Hematopoietic multipotent progenitor cell treated with erythropoietin and hydrocortisone succinate and interleukin-3 and kit ligand, for 6 days (in vitro differentiated cells): ENCODE measurements at regions not wholly inside any gene's neighbourhood (a gene's known extent, or its start where the extent isn't known, plus 50 kb on each side); places are given as distances from the start of the nearest gene placed in this dataset.

ENCODE experiments used
- DNase-seq: peaks from one replicate; pipeline ENCODE4 v3.0.0-alpha.2; 2015

DNA sequence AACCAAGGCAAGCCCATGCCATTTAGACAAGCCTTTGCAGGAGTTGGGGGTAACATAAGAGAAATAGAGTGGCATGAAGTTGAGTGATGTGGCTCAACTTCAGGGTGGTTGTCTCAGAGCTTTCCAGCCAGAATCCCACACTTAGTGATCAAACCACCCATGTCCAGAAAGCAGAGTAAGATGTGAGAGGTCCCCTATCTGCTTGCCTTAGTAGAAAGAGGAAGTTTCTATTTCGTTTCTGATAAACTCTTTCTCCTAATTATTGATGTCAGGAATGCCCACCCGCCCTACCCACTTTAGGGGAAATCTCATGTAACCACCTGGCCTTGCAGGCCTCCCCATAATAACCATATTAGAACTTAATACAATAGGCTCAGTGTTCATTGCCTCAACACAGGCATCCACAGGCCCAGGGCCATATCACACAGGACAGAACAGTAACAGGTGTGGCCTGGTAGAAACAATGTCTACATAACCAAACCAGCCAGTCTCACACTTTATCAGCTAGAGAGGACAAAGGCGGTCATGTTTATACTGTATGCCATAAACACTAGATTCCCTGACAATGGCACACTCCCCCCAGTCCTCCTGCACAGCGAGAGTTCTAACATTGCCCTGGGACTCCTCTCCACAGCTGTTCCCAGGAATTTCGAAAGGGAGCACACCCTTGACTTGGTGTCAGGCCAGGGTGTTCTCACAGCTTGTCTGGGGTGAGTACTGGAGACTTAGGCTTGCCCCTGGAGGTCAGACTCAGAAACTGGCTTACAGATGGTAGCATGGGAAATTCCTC, 364.4 kb downstream of the CXCL12 start:
- DNase-seq: peak; percentile 4

DNA sequence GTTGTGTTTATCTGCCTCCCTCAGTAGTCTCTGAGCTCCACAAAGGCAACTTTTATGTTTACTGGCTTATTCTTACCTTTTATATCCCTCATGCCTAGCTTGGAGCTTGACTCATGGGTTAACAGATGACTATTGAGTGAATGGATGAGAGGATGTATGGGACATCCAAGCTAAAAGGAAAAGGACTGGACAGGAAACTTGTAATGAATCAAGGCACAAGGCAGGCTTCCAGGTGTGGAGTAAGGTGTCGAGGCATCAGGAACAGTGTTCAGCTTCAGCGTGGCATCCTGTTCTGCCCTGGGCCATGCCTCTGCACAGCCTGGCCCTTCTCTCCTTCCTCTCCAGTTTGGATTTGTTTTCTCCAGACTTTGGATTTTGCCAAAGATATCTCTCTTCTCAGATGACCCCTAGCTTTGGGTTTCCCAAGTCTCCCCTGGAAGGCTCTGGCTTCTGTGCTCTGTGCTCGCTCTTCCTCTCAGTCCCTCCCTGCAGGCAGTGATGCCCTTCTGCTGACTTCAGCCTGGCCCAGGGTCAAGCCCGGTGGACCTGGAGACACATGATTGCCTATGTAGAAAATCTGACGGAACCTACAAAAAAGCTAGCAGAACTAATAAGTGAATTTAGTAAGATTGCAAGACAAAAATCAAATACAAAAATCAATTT, 367.3 kb downstream of the CXCL12 start:
- no peak for DNase-seq

DNA sequence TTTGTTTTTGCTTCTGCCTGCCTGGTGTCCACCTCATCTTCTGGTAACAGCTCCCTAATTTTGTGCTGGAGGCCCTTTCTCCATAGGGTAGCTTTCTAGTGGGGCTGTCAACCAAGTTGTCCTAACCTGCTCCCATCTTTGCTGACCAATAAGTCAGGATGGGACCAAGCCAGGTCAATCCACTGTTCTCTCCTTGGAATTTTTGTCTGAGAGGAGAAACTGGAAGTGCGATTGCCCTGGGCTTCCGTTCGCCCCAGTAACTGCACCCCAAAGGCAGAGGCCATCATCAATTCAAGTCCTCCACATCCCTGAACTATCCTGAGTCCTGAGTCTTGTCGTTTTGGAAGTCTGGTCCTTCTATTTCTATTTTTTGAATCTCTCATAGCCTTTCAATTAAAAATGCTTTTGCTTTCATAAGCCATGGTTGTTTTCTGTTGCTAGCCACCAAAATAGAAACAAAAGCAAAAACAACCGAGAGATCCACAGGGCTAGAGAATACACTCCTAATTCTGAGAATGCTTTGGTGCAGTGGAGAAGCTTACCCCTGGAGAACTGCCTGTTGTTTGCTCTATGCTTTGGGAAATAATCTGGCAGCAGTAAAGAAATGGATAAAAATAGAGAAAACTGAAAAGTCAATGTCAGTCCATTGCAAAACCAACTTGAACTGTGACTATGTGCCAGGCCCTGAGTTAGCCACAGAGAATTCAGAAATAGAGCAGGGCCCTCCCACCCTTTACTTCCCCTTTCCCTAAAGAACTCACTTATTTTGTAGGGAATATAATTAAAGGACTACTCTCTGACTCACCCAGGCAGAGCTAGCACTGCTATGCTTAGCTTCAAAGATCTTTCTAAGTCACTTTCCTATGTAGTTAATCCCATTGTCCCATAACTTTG, 368.1 kb downstream of the CXCL12 start:
- no peak for DNase-seq

DNA sequence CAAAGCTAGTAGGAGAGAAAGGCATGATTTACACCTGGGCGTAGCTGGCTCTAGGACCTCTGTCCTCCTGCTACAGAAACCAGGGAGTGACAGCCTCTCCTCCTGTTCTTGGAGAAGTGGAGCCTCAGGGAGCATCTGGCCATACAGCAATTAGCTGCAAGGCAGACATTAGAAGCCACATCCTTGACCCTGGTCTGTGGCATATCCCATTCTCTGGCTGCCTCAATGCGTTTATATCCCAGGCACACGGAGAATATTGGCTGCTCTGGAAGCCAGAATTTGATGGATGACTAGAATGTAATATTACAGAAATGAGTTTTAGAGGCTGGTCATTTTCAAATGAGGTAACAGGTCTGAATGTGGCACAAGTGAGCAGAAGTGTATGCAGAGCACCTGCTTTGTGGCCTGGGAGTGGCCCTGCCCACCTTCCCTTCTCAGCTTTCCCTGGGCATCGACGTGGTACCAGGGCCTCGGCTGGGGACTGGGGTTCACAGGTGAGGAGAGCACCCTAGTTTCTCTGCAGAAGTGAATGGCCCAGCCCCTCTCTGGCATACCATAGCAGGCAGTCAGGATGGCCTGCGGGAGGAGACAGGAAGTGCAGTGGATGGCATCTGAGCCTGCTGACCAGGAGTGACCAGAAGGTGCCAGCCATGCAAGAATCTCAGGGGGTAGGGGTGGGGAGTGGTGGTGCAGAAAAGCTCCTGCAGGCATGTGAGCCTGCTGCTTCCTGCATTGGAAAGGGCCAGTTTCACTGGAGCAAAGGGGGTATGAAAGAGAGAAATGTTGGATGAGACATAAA, 367.2 kb upstream of the ZNF32 start:
- DNase-seq: no peak

DNA sequence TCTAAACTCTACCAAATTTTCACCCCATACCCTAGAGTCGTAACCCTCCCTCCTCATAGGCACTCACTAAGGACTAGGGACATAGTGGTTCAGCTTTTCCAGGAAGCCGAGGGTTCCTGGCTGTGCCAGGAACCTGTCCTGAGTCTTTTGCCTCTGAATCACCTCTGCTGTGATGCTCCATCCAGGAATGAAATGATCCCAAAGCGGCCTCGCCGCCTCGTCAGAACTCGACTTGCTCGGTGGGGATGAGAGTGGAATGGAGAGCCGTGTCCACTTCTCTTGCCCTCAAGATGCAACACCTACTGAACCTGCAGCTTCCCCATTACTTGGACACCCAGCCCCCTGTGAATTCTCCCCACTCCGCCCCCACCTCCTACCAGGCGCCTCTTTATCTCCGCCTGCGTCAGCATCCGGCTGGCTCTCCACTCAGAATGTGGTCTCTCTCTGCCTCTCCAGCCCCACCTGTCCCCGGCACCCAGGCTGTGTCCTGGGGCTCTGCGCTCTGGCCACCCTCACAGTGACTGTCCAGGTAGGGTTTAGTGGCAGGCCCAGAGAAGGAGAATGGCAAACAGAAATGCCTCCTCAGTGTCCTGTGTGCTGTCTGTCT, 366.1 kb upstream of the ZNF32 start:
- no peak for DNase-seq

DNA sequence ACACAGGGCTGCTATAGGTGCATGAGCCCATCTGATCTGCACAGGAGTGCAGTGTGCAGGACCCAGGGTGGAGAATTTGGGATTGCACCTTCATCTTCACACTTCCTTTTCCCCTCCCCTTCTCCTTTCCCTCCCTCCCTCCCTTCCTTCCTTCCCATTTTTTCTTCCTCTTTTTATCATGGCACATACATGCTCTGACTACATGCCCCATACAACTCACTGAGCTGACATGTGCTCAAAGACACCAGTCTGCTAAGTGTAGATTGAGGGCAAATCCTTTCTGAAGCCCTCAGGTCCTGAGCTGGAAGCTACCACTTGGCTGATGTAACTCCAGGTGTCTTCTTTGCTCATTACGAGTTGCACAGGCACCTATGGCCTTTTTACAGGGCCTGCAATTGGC, 365.3 kb upstream of the ZNF32 start:
- DNase-seq: no peak

DNA sequence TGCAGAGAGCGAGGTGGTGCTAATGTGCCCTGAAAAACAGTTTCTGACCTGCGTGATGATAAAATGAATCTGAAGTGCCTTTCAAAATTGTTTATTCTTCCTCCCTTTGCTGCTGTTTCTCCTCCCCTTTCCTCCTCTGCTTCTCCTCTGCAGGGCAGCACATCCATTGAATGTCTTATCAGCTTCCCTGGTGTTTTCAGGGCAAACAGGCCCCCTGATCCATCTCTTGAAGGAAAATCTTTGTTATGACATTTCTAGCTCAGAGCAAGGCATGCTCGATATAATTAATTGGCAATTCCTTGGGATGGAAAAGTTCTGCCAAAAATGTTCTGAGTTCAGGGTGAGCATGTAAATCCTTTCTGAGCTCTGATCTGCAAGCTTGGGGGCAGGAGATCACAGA, 364.2 kb upstream of the ZNF32 start:
- DNase-seq: no peak

DNA sequence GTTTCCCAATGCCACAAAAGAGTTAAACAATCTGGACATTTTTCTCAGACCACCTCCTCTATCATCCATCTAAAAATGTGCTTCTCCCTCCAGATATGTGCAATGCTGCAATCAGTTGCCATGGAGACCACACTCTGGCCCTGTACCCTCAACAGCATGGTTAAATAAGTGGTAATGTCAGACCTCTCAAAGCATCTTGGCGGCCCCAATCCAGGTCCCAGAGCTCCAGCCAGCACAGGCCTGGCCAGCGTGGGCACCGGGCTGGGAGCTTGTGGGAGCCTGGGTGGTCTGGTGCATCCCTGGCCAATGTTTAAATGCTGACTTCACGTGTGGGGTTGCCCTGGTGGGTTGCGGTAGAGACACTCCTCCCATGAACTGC, 362.9 kb upstream of the ZNF32 start:
- no peak for DNase-seq

DNA sequence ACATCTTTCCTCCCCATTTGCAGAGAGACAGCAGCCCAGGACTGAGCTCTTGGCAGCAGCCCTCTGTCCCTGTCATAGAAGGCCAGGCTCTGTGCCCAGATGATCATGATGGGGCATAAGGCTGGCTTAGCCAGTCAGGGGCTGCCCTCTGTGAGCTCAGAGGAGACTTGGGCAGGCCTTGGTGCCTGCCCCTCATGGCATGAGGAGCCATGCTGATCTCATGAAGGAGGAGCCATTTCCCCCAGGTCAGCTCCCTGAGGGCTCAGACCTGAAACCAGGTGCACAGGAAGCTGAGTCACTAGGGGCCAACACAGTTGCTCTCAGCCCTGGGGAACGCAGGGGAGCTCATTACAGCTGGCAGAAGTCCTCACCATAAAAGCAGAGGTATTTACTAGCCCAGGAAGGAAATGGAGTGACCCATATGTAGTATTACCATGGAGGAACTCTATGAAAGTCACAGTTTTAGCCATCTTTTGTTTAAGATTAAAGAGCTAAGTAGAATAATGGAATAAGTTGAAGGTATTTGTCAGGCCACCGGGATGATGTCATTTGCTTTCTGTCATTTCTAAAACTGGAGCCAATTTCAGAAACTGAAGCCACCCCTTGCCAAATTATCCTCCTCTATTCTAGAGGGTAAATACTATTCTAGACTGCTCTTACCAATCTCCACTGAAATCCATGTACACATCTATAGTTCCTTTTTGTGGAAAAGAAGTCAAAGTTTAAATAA, 362.4 kb upstream of the ZNF32 start:
- no peak for DNase-seq

DNA sequence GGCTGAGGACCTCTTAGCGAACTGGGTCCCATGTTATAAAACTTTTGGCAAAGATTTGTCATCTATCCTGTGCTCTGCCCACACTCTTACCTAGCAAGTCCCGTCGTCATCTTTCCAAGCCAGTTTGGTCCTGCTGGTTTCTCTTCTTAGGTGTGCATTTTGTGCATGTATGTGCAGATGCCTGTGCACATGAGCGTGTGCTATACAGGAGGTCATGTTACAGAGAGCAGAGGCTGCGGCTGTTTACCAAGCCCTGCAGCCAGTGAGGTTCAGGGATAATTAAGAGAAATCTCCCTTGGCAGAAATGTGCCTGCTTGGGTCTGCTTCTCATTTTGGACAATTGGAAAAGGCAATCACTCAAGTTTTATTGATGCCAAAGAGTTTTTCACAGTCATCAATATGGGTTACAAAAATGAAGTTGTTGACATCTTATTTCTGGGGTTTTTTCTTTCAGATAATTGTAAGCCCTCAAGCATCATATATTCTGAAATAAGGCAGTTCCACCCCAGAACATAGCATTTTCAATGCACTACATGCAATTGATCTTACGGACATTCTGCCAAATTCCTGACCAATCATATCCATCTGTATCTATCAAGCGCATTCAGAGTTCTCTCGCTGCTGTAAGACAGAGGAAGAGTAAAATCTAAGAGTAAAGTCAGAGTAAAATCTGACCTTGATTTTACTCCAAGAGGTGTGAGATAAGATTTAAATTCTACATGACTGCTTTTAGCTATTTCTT, 361.4 kb upstream of the ZNF32 start:
- no peak for DNase-seq

DNA sequence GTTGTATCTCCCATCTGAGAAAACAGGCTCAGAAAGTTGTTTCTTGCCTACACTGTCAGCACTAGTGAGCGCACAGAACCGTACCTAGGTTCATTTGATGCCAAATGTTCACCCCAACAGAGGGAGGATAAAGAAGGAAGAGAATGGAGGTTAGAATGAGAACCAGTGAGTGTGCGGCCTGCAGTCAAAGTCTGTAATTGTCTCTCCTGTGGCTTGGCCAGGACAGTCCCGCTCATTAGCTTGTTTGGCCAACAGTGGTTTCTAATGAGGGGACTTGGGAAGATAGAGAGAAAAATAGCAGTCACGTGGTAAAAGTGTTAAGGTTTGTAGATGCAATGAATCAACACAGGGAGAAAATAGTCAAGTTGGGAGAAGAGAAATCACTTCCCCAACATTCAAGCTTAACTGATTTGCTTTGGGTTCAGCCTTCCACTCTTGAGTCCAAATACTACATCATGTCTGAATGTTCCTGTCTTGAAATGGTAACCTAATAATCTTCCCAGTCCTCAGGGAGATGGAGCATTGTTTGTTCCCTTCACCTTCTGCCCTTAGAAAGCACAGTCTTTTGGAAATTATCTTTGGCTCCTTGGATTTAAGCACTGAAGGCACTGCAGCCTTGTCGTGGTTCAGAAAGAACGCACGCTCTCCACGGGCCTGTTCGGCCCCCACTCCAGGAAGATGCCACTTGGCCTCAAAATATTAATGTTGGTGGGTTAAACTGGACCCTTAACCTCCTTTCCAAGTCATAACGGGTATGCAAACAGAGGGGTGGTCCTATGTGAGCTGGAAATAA, 360.4 kb upstream of the ZNF32 start:
- no peak for DNase-seq

DNA sequence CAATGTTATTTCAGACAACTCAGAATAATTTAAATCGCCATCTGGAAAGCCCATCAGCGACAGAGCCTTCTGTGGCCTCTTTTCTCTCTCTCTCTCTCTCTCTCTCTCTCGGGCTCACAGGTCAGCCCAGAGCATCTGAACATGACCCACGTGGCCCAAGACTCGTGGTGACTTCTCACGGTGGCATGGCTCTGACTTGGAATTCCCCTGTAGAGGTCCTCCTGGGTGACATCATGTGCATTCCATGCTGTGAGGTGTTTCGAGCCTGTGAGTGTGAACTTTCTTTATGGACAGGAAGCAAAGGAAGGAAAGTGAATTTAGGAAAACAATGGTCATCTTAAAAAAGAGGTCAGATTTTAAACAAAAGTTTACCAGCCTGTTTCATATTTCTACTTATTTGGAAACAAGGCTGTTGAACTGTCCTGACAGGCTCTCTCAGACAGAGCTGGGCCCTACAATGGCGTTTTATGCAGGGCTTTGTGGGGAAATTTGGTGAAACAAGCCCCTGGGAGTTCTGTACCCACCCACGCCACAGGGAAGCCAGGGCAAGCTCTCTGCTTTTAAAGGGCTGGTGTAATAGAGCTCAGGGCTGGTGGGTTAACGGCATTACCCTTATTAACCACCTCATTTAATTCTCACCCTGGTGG, 359.7 kb upstream of the ZNF32 start:
- DNase-seq: no peak

DNA sequence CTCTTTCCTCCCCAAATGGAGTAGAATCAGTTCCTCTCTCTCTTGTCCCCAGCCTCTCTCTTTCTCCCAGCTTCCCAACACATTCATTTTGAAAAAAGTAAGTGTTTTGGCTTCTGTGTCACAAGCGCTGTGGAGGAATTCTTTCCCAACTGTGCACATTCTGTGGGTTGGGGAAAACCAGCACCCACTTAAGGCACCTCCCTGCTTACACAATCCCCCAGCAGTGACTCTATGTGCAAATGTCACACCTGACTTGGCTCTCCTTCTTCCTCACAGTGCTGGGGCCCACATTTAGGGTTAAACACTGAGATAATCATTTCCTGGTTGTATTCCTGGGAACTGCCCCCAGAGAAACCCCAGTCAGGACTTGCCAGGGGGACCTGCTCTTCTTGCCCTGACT, 358.1 kb upstream of the ZNF32 start:
- no peak for DNase-seq

DNA sequence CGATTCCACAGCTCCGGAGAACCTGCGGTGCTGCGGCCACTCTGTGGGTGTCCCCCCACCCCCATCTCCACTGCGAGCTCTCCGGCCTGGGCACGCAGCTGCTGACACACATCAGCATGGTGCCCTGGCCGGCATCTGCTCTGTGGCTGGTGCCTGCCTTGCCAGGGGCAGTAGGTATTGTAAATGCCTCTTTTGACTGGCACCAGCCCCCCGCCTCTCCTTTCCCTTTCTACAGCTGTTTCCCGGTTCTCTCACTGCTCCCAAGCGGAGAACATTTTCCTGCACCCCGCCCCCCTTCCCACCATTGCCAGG, 357.1 kb upstream of the ZNF32 start:
- no peak for DNase-seq

DNA sequence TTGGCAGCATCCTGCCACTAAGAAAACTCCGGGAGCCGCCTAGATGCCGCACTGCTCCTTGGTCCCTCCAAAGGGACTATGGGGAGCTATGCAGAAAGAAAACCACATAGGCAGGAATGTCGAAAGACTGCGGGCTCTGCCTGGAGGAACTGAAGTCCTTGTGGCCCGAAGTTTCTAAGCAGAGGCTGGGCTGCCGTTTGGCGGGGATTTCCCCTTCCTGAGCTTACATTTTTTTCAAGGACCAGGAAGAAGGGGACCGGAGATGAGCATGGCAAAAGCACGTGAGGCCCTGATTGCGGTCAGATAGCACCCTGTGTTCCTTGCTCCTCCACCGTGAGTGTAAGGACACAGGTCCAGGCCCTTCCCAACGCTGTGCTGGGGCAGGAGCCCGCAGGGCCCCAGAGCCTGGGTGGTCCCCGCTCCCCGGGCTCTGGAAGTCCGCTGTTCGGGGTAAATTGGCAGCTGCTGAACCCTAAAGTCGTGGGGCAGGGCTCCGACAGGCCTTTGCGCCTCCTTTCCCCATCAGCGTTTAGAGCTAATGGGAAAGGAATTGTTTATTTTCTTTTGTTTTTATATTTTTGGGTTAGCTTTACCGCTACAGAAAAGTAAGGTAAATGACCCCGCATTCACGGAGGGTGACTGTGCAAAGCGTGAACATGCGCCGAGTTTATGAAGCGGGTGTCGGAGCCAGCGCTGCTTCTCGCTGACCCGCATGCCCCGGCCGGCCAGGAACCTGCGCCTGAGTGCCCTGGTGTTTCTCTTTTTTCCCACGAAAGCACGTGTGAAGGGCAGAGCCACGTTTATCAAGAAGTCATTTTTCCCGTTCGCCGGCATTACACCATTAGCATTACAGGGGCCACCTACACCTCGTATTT, 356.5 kb upstream of the ZNF32 start:
- DNase-seq: no peak

DNA sequence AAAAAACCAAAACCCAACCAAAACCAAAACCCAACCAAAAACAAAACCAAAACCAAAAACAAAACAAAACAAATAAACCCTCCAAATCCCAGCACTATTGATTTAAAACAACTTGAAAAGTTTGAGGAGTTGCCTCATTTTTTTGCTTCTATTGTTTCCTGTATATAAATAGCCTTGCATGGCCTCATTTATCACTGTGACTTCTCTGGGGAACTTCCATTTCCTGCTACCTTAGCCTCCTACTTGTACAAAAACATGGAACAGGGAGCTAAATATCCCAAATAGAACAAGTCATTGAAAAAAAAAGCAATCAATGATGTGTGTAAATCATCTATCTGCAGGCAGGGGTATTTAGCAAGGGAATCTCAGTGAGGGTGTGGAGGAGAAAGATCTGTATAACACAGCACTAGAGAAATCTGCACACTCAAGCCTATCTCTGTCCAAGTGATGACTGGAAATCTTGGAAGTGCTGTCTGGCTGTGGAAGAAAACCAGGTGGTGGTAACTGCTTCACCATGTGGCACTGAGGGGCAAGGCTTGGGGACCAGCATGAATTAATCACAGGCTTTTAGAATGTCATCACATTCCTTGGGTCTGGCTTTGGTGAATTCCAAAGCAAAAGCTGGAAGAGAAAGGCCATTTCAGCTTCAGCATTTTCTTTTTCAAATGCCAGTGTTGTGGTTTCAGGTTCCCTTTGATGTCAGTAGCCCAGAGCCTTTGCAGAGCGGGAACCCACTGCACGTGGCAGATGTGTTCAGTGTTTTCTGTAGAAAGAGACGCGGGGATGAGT, 349.5 kb upstream of the ZNF32 start:
- no peak for DNase-seq

DNA sequence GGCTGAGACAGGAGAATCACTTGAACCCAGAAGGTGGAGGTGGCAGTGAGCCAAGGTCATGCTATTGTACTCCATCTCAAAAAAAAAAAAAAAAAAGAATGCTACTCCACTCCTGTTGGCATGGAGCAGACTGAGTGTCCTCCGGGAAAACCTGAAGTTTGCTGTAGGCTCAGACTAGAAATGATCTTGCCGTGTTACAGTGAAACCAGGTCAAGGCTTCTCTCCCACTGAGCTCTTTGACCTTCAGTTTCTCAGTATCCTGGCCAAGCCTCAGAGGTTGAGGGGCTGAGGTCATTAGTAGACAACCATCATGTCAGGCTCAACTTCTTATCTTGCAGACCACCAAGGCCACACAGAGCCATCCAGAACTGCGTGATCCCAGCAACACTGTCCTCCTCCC, 348.6 kb upstream of the ZNF32 start:
- DNase-seq: no peak

DNA sequence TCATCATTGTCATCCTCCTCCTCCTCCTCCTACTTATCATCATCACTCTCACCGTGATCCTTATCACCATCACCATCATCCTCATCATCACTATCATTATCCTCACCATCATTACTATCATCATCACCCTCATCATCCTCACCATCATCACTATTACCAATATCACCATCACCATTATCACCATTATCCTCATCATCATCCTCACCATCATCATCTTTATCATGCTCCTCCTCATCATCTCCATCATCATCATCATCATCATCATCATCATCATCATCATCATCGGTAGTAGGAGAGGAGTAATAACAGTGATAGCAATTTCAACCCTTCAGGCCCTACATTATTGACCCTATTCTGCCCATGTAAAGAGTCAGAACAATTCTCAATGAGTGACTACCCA, 345.9 kb upstream of the ZNF32 start:
- DNase-seq: no peak
